Neural progenitor cell (in vitro differentiated cells): ENCODE measurements at regions not wholly inside any gene's neighbourhood (a gene's known extent, or its start where the extent isn't known, plus 50 kb on each side); places are given as distances from the start of the nearest gene placed in this dataset.

Experiments used
- DNase-seq: peaks from one replicate; pipeline ENCODE4 v3.0.0-alpha.2; 2016; ENCODE audit warnings: low spot score
- H2AFZ ChIP-seq: fragments of 200-600 bp; sonication (generic); replicated peaks from 2 replicates; pipeline ENCODE4 v1.6.1; 2016; ENCODE audit warnings: antibody characterized with exemption
- H3F3A ChIP-seq: fragments of 200-600 bp; sonication (generic); 2 replicates; pipeline ENCODE4 v1.6.1; 2016; ENCODE audit warnings: antibody characterized with exemption, low read depth
- H3K27ac ChIP-seq: fragments of 200-600 bp; sonication (generic); 2 replicates; pipeline ENCODE4 v1.5.1; 2016; ENCODE audit warnings: mild to moderate bottlenecking
- H3K27me3 ChIP-seq: fragments of 200-600 bp; sonication (generic); 2 replicates; pipeline ENCODE4 v1.6.1; 2016; ENCODE audit warnings: mild to moderate bottlenecking, moderate library complexity
- H3K36me3 ChIP-seq: fragments of 200-600 bp; sonication (generic); 2 replicates; pipeline ENCODE4 v1.5.1; 2016
- H3K4me1 ChIP-seq: fragments of 200-600 bp; sonication (generic); 2 replicates; pipeline ENCODE4 v1.6.1; 2016; ENCODE audit warnings: mixed run types
- H3K4me2 ChIP-seq: fragments of 200-600 bp; sonication (generic); 2 replicates; pipeline ENCODE4 v1.6.1; 2016
- H3K4me3 ChIP-seq: fragments of 200-600 bp; sonication (generic); 2 replicates; pipeline ENCODE4 v1.5.1; 2016
- H3K79me2 ChIP-seq: fragments of 200-600 bp; sonication (generic); 2 replicates; pipeline ENCODE4 v1.6.1; 2016; ENCODE audit warnings: low read depth
- H3K9ac ChIP-seq: fragments of 200-600 bp; sonication (generic); 2 replicates; pipeline ENCODE4 v1.6.1; 2016
- H3K9me3 ChIP-seq: fragments of 200-600 bp; sonication (generic); 2 replicates; pipeline ENCODE4 v1.5.1; 2016; ENCODE audit warnings: low read depth
- H4K20me1 ChIP-seq: fragments of 200-600 bp; sonication (generic); 2 replicates; pipeline ENCODE4 v1.6.1; 2016; ENCODE audit warnings: low read depth
- H3K27ac Mint-ChIP-seq: 3 replicates; pipeline ENCODE4 v1.8.0; 2021; ENCODE audit warnings: mixed read lengths
- H3K27me3 Mint-ChIP-seq: 2 replicates; pipeline ENCODE4 v1.8.0; 2022; ENCODE audit warnings: low read depth, mild to moderate bottlenecking, inconsistent platforms, moderate library complexity, mixed read lengths; ENCODE audit not compliant: insufficient read depth
- H3K36me3 Mint-ChIP-seq: 3 replicates; pipeline ENCODE4 v1.8.0; 2021; ENCODE audit warnings: mixed read lengths
- H3K4me1 Mint-ChIP-seq: 3 replicates; pipeline ENCODE4 v1.8.0; 2021; ENCODE audit warnings: mixed read lengths
- H3K4me3 Mint-ChIP-seq: 3 replicates; pipeline ENCODE4 v1.8.0; 2021; ENCODE audit warnings: mild to moderate bottlenecking, moderate library complexity, mixed read lengths
- H3K9me3 Mint-ChIP-seq: 3 replicates; pipeline ENCODE4 v1.8.0; 2020; ENCODE audit warnings: mixed read lengths
- CTCF ChIP-seq: fragments of 200-600 bp; sonication (generic); IDR thresholded peaks from 2 replicates; pipeline ENCODE4 v1.5.1; 2017; ENCODE audit warnings: antibody characterized with exemption, mild to moderate bottlenecking
- EZH2 ChIP-seq: fragments of 200-600 bp; sonication (generic); IDR thresholded peaks from 2 replicates; pipeline ENCODE4 v1.6.1; 2017; ENCODE audit warnings: antibody characterized with exemption, mild to moderate bottlenecking, moderate library complexity
- EZH2phosphoT487 ChIP-seq: fragments of 200-600 bp; sonication (generic); IDR thresholded peaks from 2 replicates; pipeline ENCODE4 v1.6.1; 2017; ENCODE audit warnings: antibody characterized with exemption

GRCh38 chr18:73153271-73153670, 285.5 kb upstream of the NETO1 start:
- no peak overlapping the region for H3K4me3 ChIP-seq
- no peaks in the 10 kb centered on the region for H3K36me3 ChIP-seq
- H3K4me3 Mint-ChIP-seq: no peak overlapping the region
- H3K27ac Mint-ChIP-seq: no peak overlapping the region
- no peaks in the 10 kb centered on the region for H3K36me3 Mint-ChIP-seq
- peaks cover 6% of the 10 kb centered on the region for H3K4me1 ChIP-seq
- no peak overlapping the region for H2AFZ ChIP-seq
- H3K27me3 ChIP-seq: no peaks in the 10 kb centered on the region
- no peak overlapping the region for H3K9ac ChIP-seq
- H3F3A ChIP-seq: no peaks in the 10 kb centered on the region
- no peaks in the 10 kb centered on the region for H3K27me3 Mint-ChIP-seq
- H4K20me1 ChIP-seq: no peaks in the 10 kb centered on the region
- TF ChIP-seq EZH2phosphoT487 (no peak), CTCF (no peak), EZH2 (no peak)
- H3K4me1 Mint-ChIP-seq: no peaks in the 10 kb centered on the region
- H3K4me2 ChIP-seq: no peak overlapping the region
- DNase-seq: no peak
- H3K79me2 ChIP-seq: no peaks in the 10 kb centered on the region
- no peak overlapping the region for H3K27ac ChIP-seq
- no peaks in the 10 kb centered on the region for H3K9me3 Mint-ChIP-seq
- H3K9me3 ChIP-seq: no peaks in the 10 kb centered on the region

GRCh38 chr18:73151086-73151485, 283.3 kb upstream of the NETO1 start:
- no peaks in the 10 kb centered on the region for H3K27me3 Mint-ChIP-seq

GRCh38 chr18:73150199-73150598, 282.4 kb upstream of the NETO1 start:
- Histone ChIP-seq H3K79me2 (no peaks in the 10 kb centered on the region), H3K4me1 (peaks cover 6% of the 10 kb centered on the region), H3K27me3 (no peaks in the 10 kb centered on the region), H3K36me3 (no peaks in the 10 kb centered on the region), H4K20me1 (no peaks in the 10 kb centered on the region), H3K9ac (no peak overlapping the region), H2AFZ (no peak overlapping the region), H3K9me3 (no peaks in the 10 kb centered on the region), H3F3A (no peaks in the 10 kb centered on the region), H3K4me2 (no peak overlapping the region), H3K27ac (no peak overlapping the region), H3K4me3 (no peak overlapping the region)
- no peak for TF ChIP-seq EZH2
- peak; percentile 48 for TF ChIP-seq CTCF
- H3K4me1 Mint-ChIP-seq: no peaks in the 10 kb centered on the region
- no peaks in the 10 kb centered on the region for H3K27me3 Mint-ChIP-seq
- H3K4me3 Mint-ChIP-seq: no peak overlapping the region
- no peaks in the 10 kb centered on the region for H3K9me3 Mint-ChIP-seq
- no peak overlapping the region for H3K27ac Mint-ChIP-seq
- peak; percentile 18 for DNase-seq
- H3K36me3 Mint-ChIP-seq: no peaks in the 10 kb centered on the region

More at GRCh38 chr18:73151086-73151485, 283.3 kb upstream of the NETO1 start:
- no peaks in the 10 kb centered on the region for H3K79me2 ChIP-seq
- H3F3A ChIP-seq: no peaks in the 10 kb centered on the region
- Mint-ChIP-seq H3K36me3 (no peaks in the 10 kb centered on the region), H3K4me3 (no peak overlapping the region), H3K27ac (no peak overlapping the region), H3K4me1 (no peaks in the 10 kb centered on the region), H3K9me3 (no peaks in the 10 kb centered on the region)
- H3K4me2 ChIP-seq: no peak overlapping the region
- H3K36me3 ChIP-seq: no peaks in the 10 kb centered on the region
- H3K9me3 ChIP-seq: no peaks in the 10 kb centered on the region
- peaks cover 6% of the 10 kb centered on the region for H3K4me1 ChIP-seq
- H3K27me3 ChIP-seq: no peaks in the 10 kb centered on the region
- no peak overlapping the region for H2AFZ ChIP-seq
- no peak for TF ChIP-seq EZH2phosphoT487
- no peak for TF ChIP-seq EZH2
- TF ChIP-seq CTCF: no peak
- no peak overlapping the region for H3K4me3 ChIP-seq
- H3K9ac ChIP-seq: no peak overlapping the region
- DNase-seq: no peak
- H4K20me1 ChIP-seq: no peaks in the 10 kb centered on the region
- no peak overlapping the region for H3K27ac ChIP-seq

GRCh38 chr18:73147590-73147989, 279.8 kb upstream of the NETO1 start:
- Histone ChIP-seq H2AFZ (no peak overlapping the region), H4K20me1 (no peaks in the 10 kb centered on the region), H3K4me2 (no peak overlapping the region), H3K9ac (no peak overlapping the region), H3F3A (no peaks in the 10 kb centered on the region), H3K79me2 (no peaks in the 10 kb centered on the region), H3K36me3 (no peaks in the 10 kb centered on the region), H3K27ac (no peak overlapping the region), H3K9me3 (no peaks in the 10 kb centered on the region), H3K27me3 (no peaks in the 10 kb centered on the region), H3K4me1 (peaks cover 6% of the 10 kb centered on the region), H3K4me3 (no peak overlapping the region)
- H3K4me1 Mint-ChIP-seq: no peaks in the 10 kb centered on the region
- no peak overlapping the region for H3K4me3 Mint-ChIP-seq
- H3K27ac Mint-ChIP-seq: no peak overlapping the region
- no peaks in the 10 kb centered on the region for H3K36me3 Mint-ChIP-seq
- no peak for DNase-seq
- TF ChIP-seq EZH2phosphoT487 (no peak), CTCF (no peak), EZH2 (no peak)
- H3K9me3 Mint-ChIP-seq: no peaks in the 10 kb centered on the region
- no peaks in the 10 kb centered on the region for H3K27me3 Mint-ChIP-seq
